KMS-11 (cell line): ENCODE measurements at regions not wholly inside any gene's neighbourhood (a gene's known extent, or its start where the extent isn't known, plus 50 kb on each side); places are given as distances from the start of the nearest gene placed in this dataset.

Experiments used
- H2AFZ ChIP-seq: fragments of 200-600 bp; sonication (generic); 2 replicates; pipeline ENCODE4 v1.6.1; 2016; ENCODE audit warnings: antibody characterized with exemption, mixed run types, low read depth
- H3K27ac ChIP-seq: fragments of 200-600 bp; sonication (generic); 2 replicates; pipeline ENCODE4 v1.6.1; 2016; ENCODE audit warnings: mild to moderate bottlenecking, mixed run types
- H3K27me3 ChIP-seq: fragments of 200-600 bp; sonication (generic); 2 replicates; pipeline ENCODE4 v1.6.1; 2017; ENCODE audit warnings: mild to moderate bottlenecking, low read depth, mixed run types, moderate library complexity; ENCODE audit not compliant: insufficient read depth
- H3K36me3 ChIP-seq: fragments of 200-600 bp; sonication (generic); 2 replicates; pipeline ENCODE4 v1.6.1; 2017; ENCODE audit warnings: mild to moderate bottlenecking, mixed run types; ENCODE audit not compliant: insufficient read depth
- H3K4me1 ChIP-seq: fragments of 200-600 bp; sonication (generic); 2 replicates; pipeline ENCODE4 v1.6.1; 2016; ENCODE audit warnings: mild to moderate bottlenecking, low read depth, mixed run types; ENCODE audit not compliant: poor library complexity, severe bottlenecking
- H3K4me2 ChIP-seq: fragments of 200-600 bp; sonication (generic); 2 replicates; pipeline ENCODE4 v1.7.0; 2016; ENCODE audit warnings: mild to moderate bottlenecking, mixed run types
- H3K4me3 ChIP-seq: fragments of 200-600 bp; sonication (generic); IDR thresholded peaks from 2 replicates; pipeline ENCODE4 v1.6.1; 2017; ENCODE audit warnings: low read depth, low read length, mixed read lengths; ENCODE audit not compliant: insufficient read depth
- H3K79me2 ChIP-seq: fragments of 200-600 bp; sonication (generic); 2 replicates; pipeline ENCODE4 v1.6.1; 2016; ENCODE audit warnings: low read depth, mixed run types; ENCODE audit not compliant: insufficient read depth
- H3K9ac ChIP-seq: fragments of 200-600 bp; sonication (generic); 2 replicates; pipeline ENCODE4 v1.6.1; 2016; ENCODE audit warnings: mild to moderate bottlenecking, mixed run types
- H4K20me1 ChIP-seq: fragments of 200-600 bp; sonication (generic); 2 replicates; pipeline ENCODE4 v1.6.1; 2016; ENCODE audit warnings: mild to moderate bottlenecking, mixed run types; ENCODE audit not compliant: insufficient read depth
- TF ChIP-seq, protein P1 (sequence below): fragments of 200-600 bp; sonication (generic); conservative IDR thresholded peaks from 2 replicates; pipeline ENCODE4 v1.6.1; 2017; ENCODE audit warnings: low read depth, mild to moderate bottlenecking, antibody characterized with exemption, low read length, moderate library complexity, mixed read lengths

DNA sequence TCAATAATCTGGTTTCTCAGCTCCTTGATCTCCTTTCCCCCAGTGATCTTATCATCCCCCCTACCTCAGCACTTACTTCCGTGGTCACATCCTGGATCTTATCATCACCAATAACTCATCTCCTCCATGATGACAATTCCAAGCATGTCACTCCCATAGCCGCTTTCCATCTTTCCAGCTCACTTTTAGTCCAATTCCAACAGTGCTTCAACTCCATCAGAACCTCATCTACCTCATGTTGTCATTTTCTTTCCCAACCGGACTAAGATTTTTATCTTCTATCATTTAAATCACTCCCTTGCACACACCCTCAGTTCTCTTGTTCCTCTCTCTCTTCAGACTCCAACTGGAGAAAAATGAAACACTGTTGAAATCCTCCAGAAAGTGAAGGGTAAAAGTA, 75.9 kb upstream of the UBE2E2 start:
- Histone ChIP-seq H3K79me2 (no peaks in the 10 kb centered on the region), H4K20me1 (no peaks in the 10 kb centered on the region), H3K4me2 (no peak overlapping the region), H3K36me3 (no peaks in the 10 kb centered on the region), H3K4me3 (no peak overlapping the region), H3K27me3 (no peaks in the 10 kb centered on the region), H2AFZ (no peak overlapping the region), H3K27ac (no peak overlapping the region), H3K9ac (no peak overlapping the region), H3K4me1 (peaks cover 6% of the 10 kb centered on the region)
- TF ChIP-seq, protein P1, sequence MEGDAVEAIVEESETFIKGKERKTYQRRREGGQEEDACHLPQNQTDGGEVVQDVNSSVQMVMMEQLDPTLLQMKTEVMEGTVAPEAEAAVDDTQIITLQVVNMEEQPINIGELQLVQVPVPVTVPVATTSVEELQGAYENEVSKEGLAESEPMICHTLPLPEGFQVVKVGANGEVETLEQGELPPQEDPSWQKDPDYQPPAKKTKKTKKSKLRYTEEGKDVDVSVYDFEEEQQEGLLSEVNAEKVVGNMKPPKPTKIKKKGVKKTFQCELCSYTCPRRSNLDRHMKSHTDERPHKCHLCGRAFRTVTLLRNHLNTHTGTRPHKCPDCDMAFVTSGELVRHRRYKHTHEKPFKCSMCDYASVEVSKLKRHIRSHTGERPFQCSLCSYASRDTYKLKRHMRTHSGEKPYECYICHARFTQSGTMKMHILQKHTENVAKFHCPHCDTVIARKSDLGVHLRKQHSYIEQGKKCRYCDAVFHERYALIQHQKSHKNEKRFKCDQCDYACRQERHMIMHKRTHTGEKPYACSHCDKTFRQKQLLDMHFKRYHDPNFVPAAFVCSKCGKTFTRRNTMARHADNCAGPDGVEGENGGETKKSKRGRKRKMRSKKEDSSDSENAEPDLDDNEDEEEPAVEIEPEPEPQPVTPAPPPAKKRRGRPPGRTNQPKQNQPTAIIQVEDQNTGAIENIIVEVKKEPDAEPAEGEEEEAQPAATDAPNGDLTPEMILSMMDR, result no peak

DNA sequence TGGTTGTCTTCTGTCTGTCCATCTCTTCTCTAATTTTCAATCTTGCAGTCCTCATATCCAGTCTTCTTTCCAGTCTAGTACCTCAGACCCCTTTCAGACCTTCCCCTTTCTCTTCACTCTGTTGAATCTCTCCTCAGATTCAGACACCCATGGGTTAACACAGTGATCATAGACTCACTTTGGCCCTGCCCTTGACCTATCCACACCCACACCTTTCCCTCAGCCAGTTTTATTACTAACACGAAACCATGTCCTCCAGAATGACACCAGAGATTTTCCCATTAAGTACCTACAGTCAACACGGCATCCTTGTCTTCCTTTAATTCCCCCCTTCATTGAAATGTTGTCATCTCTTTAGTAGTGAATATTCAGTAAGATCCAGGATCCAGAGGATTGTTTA, 74.5 kb upstream of the UBE2E2 start:
- H3K4me3 ChIP-seq, result no peak overlapping the region
- no peak overlapping the region for H3K27ac ChIP-seq
- H2AFZ ChIP-seq, result no peak overlapping the region

DNA sequence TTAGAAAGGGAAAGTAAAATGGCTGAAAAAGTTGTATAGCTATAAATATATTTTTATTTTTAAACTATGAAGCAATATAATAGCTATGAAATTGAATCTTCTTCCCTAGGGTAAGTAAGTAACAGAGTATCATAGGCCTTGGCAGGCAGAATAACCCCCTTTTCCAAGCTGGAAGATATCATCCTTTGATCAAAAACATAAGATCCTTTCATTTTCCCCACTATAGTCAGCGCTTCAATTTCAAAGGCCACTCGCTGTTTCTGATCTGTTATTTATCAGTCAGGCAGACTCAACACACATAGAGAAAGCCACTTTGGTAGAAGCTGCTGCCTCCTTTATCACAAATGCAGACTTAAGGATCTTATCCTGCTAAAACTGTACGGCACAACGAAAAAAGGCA, 74.0 kb upstream of the UBE2E2 start:
- H3K27me3 ChIP-seq, result no peaks in the 10 kb centered on the region
- no peak overlapping the region for H3K4me2 ChIP-seq
- H3K9ac ChIP-seq, result no peak overlapping the region; the same call in 1 of the 2 replicates
- H3K4me1 ChIP-seq, result peaks cover 6% of the 10 kb centered on the region
- no peak overlapping the region for H3K27ac ChIP-seq
- no peak overlapping the region for H3K4me3 ChIP-seq
- H3K36me3 ChIP-seq, result no peaks in the 10 kb centered on the region
- H3K79me2 ChIP-seq, result no peaks in the 10 kb centered on the region
- H2AFZ ChIP-seq, result peak overlapping the region; percentile 41; the same call in 1 of the 2 replicates
- no peaks in the 10 kb centered on the region for H4K20me1 ChIP-seq
- TF ChIP-seq, protein P1, result no peak

More for the DNA sequence above, 74.5 kb upstream of the UBE2E2 start:
- Histone ChIP-seq H3K4me1 (peaks cover 6% of the 10 kb centered on the region), H3K79me2 (no peaks in the 10 kb centered on the region), H3K9ac (no peak overlapping the region), H3K36me3 (no peaks in the 10 kb centered on the region), H4K20me1 (no peaks in the 10 kb centered on the region), H3K4me2 (no peak overlapping the region), H3K27me3 (no peaks in the 10 kb centered on the region)
- TF ChIP-seq, protein P1, result no peak

DNA sequence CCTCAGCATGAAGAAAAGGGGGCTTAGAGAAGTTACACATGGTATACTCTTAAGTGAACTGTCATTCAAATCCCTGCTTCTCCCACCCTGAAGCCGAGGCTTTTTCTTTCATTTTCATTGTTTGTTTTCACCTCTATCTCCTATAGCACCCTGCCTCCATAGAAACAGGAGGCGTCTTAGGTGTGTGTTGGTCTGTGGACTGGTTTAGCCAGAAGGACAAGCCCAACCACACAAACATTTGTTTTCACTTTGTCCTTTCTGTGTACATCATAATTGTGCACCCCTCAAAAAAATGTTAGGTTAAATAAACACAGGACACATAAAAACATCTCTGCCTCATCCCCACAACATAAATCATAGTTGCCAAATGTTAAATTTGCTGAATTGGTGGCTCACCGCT, 73.3 kb upstream of the UBE2E2 start:
- Histone ChIP-seq H3K4me3 (no peak overlapping the region), H2AFZ (peak overlapping the region; percentile 41; the same call in 1 of the 2 replicates), H3K9ac (no peak overlapping the region; the same call in 1 of the 2 replicates), H4K20me1 (no peaks in the 10 kb centered on the region), H3K4me1 (peaks cover 6% of the 10 kb centered on the region), H3K4me2 (peak overlapping the region; percentile 29), H3K27ac (no peak overlapping the region), H3K27me3 (no peaks in the 10 kb centered on the region), H3K36me3 (no peaks in the 10 kb centered on the region), H3K79me2 (no peaks in the 10 kb centered on the region)
- TF ChIP-seq, protein P1, result no peak

DNA sequence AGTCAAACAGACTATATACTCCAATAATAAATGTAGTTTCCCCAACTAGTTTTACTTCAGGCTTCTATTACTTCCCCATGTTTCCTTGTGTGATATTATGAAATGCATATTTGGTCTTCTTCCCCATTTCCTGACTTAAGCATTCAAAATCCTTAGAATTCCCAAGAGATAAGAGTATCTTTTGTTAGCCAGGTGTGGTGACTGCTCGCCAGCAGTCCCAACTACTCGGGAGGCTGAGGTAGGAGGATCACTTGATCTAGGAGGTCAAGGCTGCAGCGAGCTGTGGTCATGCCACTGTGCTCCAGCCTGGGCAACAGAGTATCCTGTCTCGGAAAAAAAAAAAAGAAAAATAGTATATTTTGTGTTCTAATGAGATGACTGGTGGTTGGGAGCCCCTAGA, 72.7 kb upstream of the UBE2E2 start:
- Histone ChIP-seq H3K4me3 (no peak overlapping the region), H3K27me3 (no peaks in the 10 kb centered on the region), H3K9ac (no peak overlapping the region)

More for the DNA sequence above, 72.7 kb upstream of the UBE2E2 start:
- H3K4me2 ChIP-seq, result no peak overlapping the region
- no peaks in the 10 kb centered on the region for H3K79me2 ChIP-seq
- peaks cover 6% of the 10 kb centered on the region for H3K4me1 ChIP-seq
- no peak overlapping the region for H3K27ac ChIP-seq
- no peaks in the 10 kb centered on the region for H4K20me1 ChIP-seq
- H2AFZ ChIP-seq, result no peak overlapping the region
- H3K36me3 ChIP-seq, result no peaks in the 10 kb centered on the region
- TF ChIP-seq, protein P1, result no peak
